HG03039 (cell line): ENCODE measurements at regions not wholly inside any gene's neighbourhood (a gene's known extent, or its start where the extent isn't known, plus 50 kb on each side); places are given as distances from the start of the nearest gene placed in this dataset.
"Not testable (repeated sequence)": the region's sequence is repeated elsewhere in the genome, so short reads cannot be mapped to it uniquely, and the experiment has no call there.

ENCODE experiments used
- ATAC-seq: cut with Tn5 transposase; IDR thresholded peaks from one replicate; pipeline ENCODE4 v1.9.1; 2021; ENCODE audit warnings: mild to moderate bottlenecking, moderate library complexity; ENCODE audit not compliant: unreplicated experiment

- no peak for ATAC-seq
Observed at GRCh38 chr4:175273995-175274753, 356.0 kb downstream of the ADAM29 start.

GRCh38 chr4:175277816-175278215, 359.7 kb downstream of the ADAM29 start:
- ATAC-seq = no peak

- ATAC-seq = no peak
Observed at GRCh38 chr4:175280153-175280552, 362.0 kb downstream of the ADAM29 start.

- no peak for ATAC-seq
Observed at GRCh38 chr4:175281894-175282293, 363.7 kb downstream of the ADAM29 start.

- no peak for ATAC-seq
Observed at GRCh38 chr4:175282407-175282806, 364.2 kb downstream of the ADAM29 start.

- ATAC-seq = no peak
Observed at GRCh38 chr4:175290401-175290800, 372.2 kb downstream of the ADAM29 start.

GRCh38 chr4:175297965-175298565, 379.9 kb downstream of the ADAM29 start:
- ATAC-seq = no peak

GRCh38 chr4:175306436-175306835, 388.3 kb downstream of the ADAM29 start:
- no peak for ATAC-seq

GRCh38 chr4:175307326-175307725, 389.2 kb downstream of the ADAM29 start:
- no peak for ATAC-seq

- no peak for ATAC-seq
Observed at GRCh38 chr4:175308236-175308635, 390.1 kb downstream of the ADAM29 start.

- no peak for ATAC-seq
Observed at GRCh38 chr4:175309041-175309440, 390.9 kb downstream of the ADAM29 start.

- ATAC-seq = no peak
Observed at GRCh38 chr4:175325230-175325629, 407.1 kb downstream of the ADAM29 start.

GRCh38 chr4:175326796-175327195, 408.6 kb downstream of the ADAM29 start:
- ATAC-seq = no peak

GRCh38 chr4:175330236-175330635, 412.1 kb downstream of the ADAM29 start:
- no peak for ATAC-seq

GRCh38 chr4:175330652-175331051, 412.5 kb downstream of the ADAM29 start:
- ATAC-seq = no peak

GRCh38 chr4:175335331-175335730, 417.2 kb downstream of the ADAM29 start:
- no peak for ATAC-seq

GRCh38 chr4:175336570-175336969, 418.4 kb downstream of the ADAM29 start:
- not testable (repeated sequence) for ATAC-seq

GRCh38 chr4:175339100-175339707, 421.0 kb downstream of the ADAM29 start:
- ATAC-seq = no peak

GRCh38 chr4:175341203-175341755, 423.1 kb downstream of the ADAM29 start:
- no peak for ATAC-seq

- no peak for ATAC-seq
Observed at GRCh38 chr4:175346376-175346775, 428.2 kb downstream of the ADAM29 start.

GRCh38 chr4:175350246-175350645, 432.1 kb downstream of the ADAM29 start:
- ATAC-seq = no peak

- ATAC-seq = no peak
Observed at GRCh38 chr4:175351473-175351872, 433.3 kb downstream of the ADAM29 start.
